ENCODE measurements at regions not wholly inside any gene's neighbourhood (a gene's known extent, or its start where the extent isn't known, plus 50 kb on each side); places are given as distances from the start of the nearest gene placed in this dataset.

GRCh38 chr1:184915463-184916090 is 58.7 kb downstream of the NIBAN1 start (continued):
- TF ChIP-seq ZNF462 (CRISPR knock-in tag; IDR thresholded peaks at IDR 0.05) = no peak
- TF ChIP-seq CTCF (conservative IDR thresholded peaks at IDR 0.05; ENCODE audit: low read depth in 2 of 2) = no peak
- no peak for TF ChIP-seq JUNB (IDR thresholded peaks at IDR 0.05; ENCODE audit: unreplicated experiment)
- TF ChIP-seq STAT1 (IDR thresholded peaks at IDR 0.05; ENCODE audit: unreplicated experiment) = no peak
- TF ChIP-seq CREB1 (CRISPR knock-in tag; IDR thresholded peaks at IDR 0.05; ENCODE audit: low read depth) = no peak
- TF ChIP-seq ETS1 (IDR thresholded peaks at IDR 0.05) = no peak

- no peaks in the 10 kb centered on the region for H3K9me2 ChIP-seq (ENCODE audit: insufficient read depth)
- no peaks in the 10 kb centered on the region for H3K79me2 ChIP-seq (replicated peaks; ENCODE audit: insufficient read depth)
- H3K27me3 ChIP-seq (ENCODE audit: insufficient read depth) = no peaks in the 10 kb centered on the region
- ATAC-seq (no peak), DNase-seq (ENCODE audit: low spot score) (no peak)
- H3K4me2 ChIP-seq = no peak overlapping the region
- no peak overlapping the region for H3K4me3 ChIP-seq
- Mint-ChIP-seq H3K27ac (no peak overlapping the region), H3K36me3 (ENCODE audit: low read depth) (no peaks in the 10 kb centered on the region), H3K4me1 (peaks cover 8% of the 10 kb centered on the region; the same call in 1 of the 3 replicates), H3K9me3 (no peaks in the 10 kb centered on the region), H3K27me3 (ENCODE audit: insufficient read depth, low read depth, poor library complexity) (peaks cover 4% of the 10 kb centered on the region), H3K4me3 (no peak overlapping the region)
- H3F3A ChIP-seq (replicated peaks; ENCODE audit: low read depth) = no peaks in the 10 kb centered on the region
- no peaks in the 10 kb centered on the region for H3K4me1 ChIP-seq (ENCODE audit: insufficient read depth)
- no peak overlapping the region for H3K27ac ChIP-seq (ENCODE audit: low read depth)
- no peaks in the 10 kb centered on the region for H3K36me3 ChIP-seq (ENCODE audit: insufficient read depth)
- no peak overlapping the region for H2AFZ ChIP-seq
- no peaks in the 10 kb centered on the region for H4K20me1 ChIP-seq (replicated peaks; ENCODE audit: insufficient read depth)
- TF ChIP-seq JUNB (IDR thresholded peaks at IDR 0.05; ENCODE audit: unreplicated experiment) (no peak), REST (IDR thresholded peaks at IDR 0.05; ENCODE audit: unreplicated experiment) (no peak), NANOG (IDR thresholded peaks at IDR 0.05; ENCODE audit: borderline replicate concordance) (no peak), EZH2phosphoT487 (IDR thresholded peaks at IDR 0.05; ENCODE audit: unreplicated experiment) (no peak), EZH2 (IDR thresholded peaks at IDR 0.05; ENCODE audit: low read depth, unreplicated experiment) (no peak), ETS1 (IDR thresholded peaks at IDR 0.05) (no peak)
These were observed 60.2 kb downstream of the NIBAN1 start for GRCh38 chr1:184914149-184914548.
